ENCODE measurements at regions not wholly inside any gene's neighbourhood (a gene's known extent, or its start where the extent isn't known, plus 50 kb on each side); places are given as distances from the start of the nearest gene placed in this dataset.
"Not testable (repeated sequence)": the region's sequence is repeated elsewhere in the genome, so short reads cannot be mapped to it uniquely, and the experiment has no call there.

GRCh38 chr6:11848852-11849731 lies 70.5 kb upstream of the ADTRP start:
- DNase-seq, result no peak

- no peak for DNase-seq
Observed at GRCh38 chr6:11848346-11848651, 69.7 kb upstream of the ADTRP start.

- DNase-seq, result no peak
Observed at GRCh38 chr6:11847515-11848345, 69.1 kb upstream of the ADTRP start.

- DNase-seq, result not testable (repeated sequence)
Observed at GRCh38 chr6:11847068-11847467, 68.5 kb upstream of the ADTRP start.

GRCh38 chr6:11845664-11846577 lies 67.3 kb upstream of the ADTRP start:
- no peak for DNase-seq

- not testable (repeated sequence) for DNase-seq
Observed at GRCh38 chr6:11842795-11843194, 64.2 kb upstream of the ADTRP start.

- DNase-seq, result no peak
Observed at GRCh38 chr6:11835065-11835464, 56.5 kb upstream of the ADTRP start.

GRCh38 chr6:11833626-11834592 lies 55.3 kb upstream of the ADTRP start:
- DNase-seq, result no peak

GRCh38 chr6:11831653-11832052 lies 53.0 kb upstream of the ADTRP start:
- DNase-seq, result no peak

GRCh38 chr6:11830520-11830919 lies 51.9 kb upstream of the ADTRP start:
- DNase-seq, result no peak

- DNase-seq, result no peak
Observed at GRCh38 chr6:11830105-11830504, 51.5 kb upstream of the ADTRP start.

- no peak for DNase-seq
Observed at GRCh38 chr6:11828262-11828870, 49.8 kb upstream of the ADTRP start.
